Non-pigmented ciliary epithelial cell (primary cell): ENCODE measurements at regions not wholly inside any gene's neighbourhood (a gene's known extent, or its start where the extent isn't known, plus 50 kb on each side); places are given as distances from the start of the nearest gene placed in this dataset.

Experiments used
- DNase-seq: peaks from one replicate; pipeline ENCODE4 v3.0.0-alpha.2; 2010; ENCODE audit warnings: low read depth

- DNase-seq, result no peak
Observed at GRCh38 chr3:1696669-1697275, 401.9 kb upstream of the CNTN4 start.

GRCh38 chr3:1699361-1699920 is 399.2 kb upstream of the CNTN4 start:
- no peak for DNase-seq

- DNase-seq, result no peak
Observed at GRCh38 chr3:1700650-1701049, 398.0 kb upstream of the CNTN4 start.

- DNase-seq, result no peak
Observed at GRCh38 chr3:1703169-1703568, 395.5 kb upstream of the CNTN4 start.

- no peak for DNase-seq
Observed at GRCh38 chr3:1710663-1711062, 388.0 kb upstream of the CNTN4 start.

GRCh38 chr3:1717524-1717923 is 381.1 kb upstream of the CNTN4 start:
- DNase-seq, result no peak

- no peak for DNase-seq
Observed at GRCh38 chr3:1723726-1724125, 374.9 kb upstream of the CNTN4 start.

GRCh38 chr3:1726741-1727140 is 371.9 kb upstream of the CNTN4 start:
- DNase-seq, result no peak

GRCh38 chr3:1727242-1727641 is 371.4 kb upstream of the CNTN4 start:
- DNase-seq, result no peak

GRCh38 chr3:1728510-1728909 is 370.2 kb upstream of the CNTN4 start:
- DNase-seq, result no peak

GRCh38 chr3:1734494-1735122 is 364.1 kb upstream of the CNTN4 start:
- DNase-seq, result no peak

- no peak for DNase-seq
Observed at GRCh38 chr3:1752205-1752604, 346.5 kb upstream of the CNTN4 start.

GRCh38 chr3:1766384-1766783 is 332.3 kb upstream of the CNTN4 start:
- no peak for DNase-seq

- no peak for DNase-seq
Observed at GRCh38 chr3:1773679-1774078, 325.0 kb upstream of the CNTN4 start.

GRCh38 chr3:1774597-1774996 is 324.1 kb upstream of the CNTN4 start:
- no peak for DNase-seq

- DNase-seq, result no peak
Observed at GRCh38 chr3:1775321-1775720, 323.3 kb upstream of the CNTN4 start.

- no peak for DNase-seq
Observed at GRCh38 chr3:1783995-1784394, 314.7 kb upstream of the CNTN4 start.

GRCh38 chr3:1787094-1787493 is 311.6 kb upstream of the CNTN4 start:
- no peak for DNase-seq

- DNase-seq, result no peak
Observed at GRCh38 chr3:1792466-1792865, 306.2 kb upstream of the CNTN4 start.

GRCh38 chr3:1798711-1799405 is 299.8 kb upstream of the CNTN4 start:
- DNase-seq, result no peak

- DNase-seq, result no peak
Observed at GRCh38 chr3:1805331-1805730, 293.3 kb upstream of the CNTN4 start.

- DNase-seq, result no peak
Observed at GRCh38 chr3:1808590-1808989, 290.1 kb upstream of the CNTN4 start.

GRCh38 chr3:1823867-1824266 is 274.8 kb upstream of the CNTN4 start:
- DNase-seq, result no peak
